ENCODE measurements at regions not wholly inside any gene's neighbourhood (a gene's known extent, or its start where the extent isn't known, plus 50 kb on each side); places are given as distances from the start of the nearest gene placed in this dataset.
A peak's percentile ranks its signal among the peaks of the same experiment; 100 is the strongest.

DNA sequence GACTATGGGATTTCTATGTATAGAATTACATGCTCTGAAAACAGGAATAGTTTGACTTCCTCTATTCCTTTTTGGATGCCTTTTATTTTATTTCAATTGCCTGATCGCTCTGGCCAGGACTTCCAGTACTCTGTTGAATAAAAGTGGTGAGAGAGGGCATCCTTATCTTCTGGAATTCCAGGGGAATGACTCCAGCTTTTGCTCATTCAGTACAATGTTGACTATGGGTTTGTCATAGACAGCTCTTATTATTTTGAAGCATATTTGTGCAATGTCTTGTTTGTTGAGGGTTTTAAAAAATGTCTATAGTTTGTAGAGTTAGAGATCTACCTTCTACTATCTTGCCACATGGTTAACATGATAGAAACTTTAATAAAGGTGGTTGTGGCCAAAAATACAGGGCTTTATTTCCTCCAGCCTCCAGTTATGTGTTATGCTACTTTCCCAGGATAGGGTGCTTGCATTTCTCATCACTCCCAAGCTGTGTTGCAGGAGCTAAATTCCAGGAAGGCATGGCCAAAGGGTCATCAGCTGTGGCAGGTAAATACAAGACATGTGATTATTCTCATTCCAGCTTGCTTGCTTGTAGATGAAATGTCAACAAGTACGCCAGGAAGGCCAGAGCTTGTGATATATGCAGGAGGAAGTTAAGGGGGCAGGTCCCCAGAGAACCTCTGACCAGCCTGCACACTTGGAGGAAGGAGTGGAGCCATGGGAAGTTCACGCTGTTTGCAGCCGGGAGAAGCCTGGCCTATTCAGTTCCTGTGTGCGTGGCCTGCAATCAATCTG is 142.4 kb upstream of the CPXCR1 start:
- DNase-seq (ENCODE audit: low read depth) (peak; percentile 4), FAIRE-seq (no peak)
- no peak overlapping the region for H3K4me3 ChIP-seq (ENCODE audit: low read depth, low read length)
- no peaks in the 10 kb centered on the region for H3K36me3 ChIP-seq (ENCODE audit: control insufficient read depth, insufficient read depth, low read length)
- no peaks in the 10 kb centered on the region for H3K27me3 ChIP-seq (ENCODE audit: control insufficient read depth, insufficient read depth, low read length)
- TF ChIP-seq, protein P1, sequence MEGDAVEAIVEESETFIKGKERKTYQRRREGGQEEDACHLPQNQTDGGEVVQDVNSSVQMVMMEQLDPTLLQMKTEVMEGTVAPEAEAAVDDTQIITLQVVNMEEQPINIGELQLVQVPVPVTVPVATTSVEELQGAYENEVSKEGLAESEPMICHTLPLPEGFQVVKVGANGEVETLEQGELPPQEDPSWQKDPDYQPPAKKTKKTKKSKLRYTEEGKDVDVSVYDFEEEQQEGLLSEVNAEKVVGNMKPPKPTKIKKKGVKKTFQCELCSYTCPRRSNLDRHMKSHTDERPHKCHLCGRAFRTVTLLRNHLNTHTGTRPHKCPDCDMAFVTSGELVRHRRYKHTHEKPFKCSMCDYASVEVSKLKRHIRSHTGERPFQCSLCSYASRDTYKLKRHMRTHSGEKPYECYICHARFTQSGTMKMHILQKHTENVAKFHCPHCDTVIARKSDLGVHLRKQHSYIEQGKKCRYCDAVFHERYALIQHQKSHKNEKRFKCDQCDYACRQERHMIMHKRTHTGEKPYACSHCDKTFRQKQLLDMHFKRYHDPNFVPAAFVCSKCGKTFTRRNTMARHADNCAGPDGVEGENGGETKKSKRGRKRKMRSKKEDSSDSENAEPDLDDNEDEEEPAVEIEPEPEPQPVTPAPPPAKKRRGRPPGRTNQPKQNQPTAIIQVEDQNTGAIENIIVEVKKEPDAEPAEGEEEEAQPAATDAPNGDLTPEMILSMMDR (IDR thresholded peaks at IDR 0.05; ENCODE audit: insufficient read depth, low read length, severe bottlenecking), result no peak

DNA sequence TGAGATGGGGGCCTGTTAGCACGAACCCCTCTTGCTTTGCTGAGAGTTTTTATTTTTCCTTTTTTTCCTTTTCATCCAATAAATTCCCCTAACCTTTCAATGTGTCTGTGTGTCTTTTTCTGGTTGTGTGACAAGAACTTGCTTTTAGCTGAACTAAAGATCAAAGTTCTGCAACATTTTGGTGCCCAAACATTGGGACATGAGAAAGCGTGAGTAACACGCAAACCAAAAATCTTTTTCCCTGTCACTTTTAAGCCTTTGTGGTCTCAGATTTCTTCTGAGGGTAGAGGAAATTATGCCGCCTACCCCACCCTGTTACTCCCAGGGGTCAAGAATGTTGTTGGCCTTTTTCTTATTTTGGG is 141.8 kb upstream of the CPXCR1 start:
- FAIRE-seq (no peak), DNase-seq (ENCODE audit: low read depth) (no peak)
- Histone ChIP-seq H3K4me3 (ENCODE audit: low read depth, low read length) (no peak overlapping the region), H3K36me3 (ENCODE audit: control insufficient read depth, insufficient read depth, low read length) (no peaks in the 10 kb centered on the region), H3K27me3 (ENCODE audit: control insufficient read depth, insufficient read depth, low read length) (no peaks in the 10 kb centered on the region)
- TF ChIP-seq, protein P1 (IDR thresholded peaks at IDR 0.05; ENCODE audit: insufficient read depth, low read length, severe bottlenecking), result no peak

DNA sequence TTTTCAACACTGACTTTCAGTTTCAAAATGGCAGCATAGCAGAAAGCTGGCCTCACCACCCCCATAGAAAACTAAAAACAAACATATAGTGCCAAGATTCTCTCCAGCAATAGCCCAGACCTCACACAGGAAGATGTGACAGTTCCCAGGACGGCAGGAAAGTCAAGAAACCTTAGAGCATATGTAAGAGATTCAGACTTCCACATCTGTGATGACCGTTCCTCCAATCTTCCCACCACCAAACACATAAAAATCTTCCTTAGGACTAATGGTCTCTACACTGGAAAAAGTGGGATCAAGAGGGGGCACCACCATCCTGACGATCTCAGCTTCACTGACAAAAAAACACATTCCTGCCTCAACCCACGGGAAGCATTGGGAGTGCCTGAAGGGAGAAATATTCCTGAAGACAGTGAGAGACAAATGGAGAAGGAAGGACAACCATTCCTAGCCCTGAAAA is 134.1 kb upstream of the CPXCR1 start:
- DNase-seq (ENCODE audit: low read depth) (no peak), FAIRE-seq (no peak)
- Histone ChIP-seq H3K36me3 (ENCODE audit: control insufficient read depth, insufficient read depth, low read length) (no peaks in the 10 kb centered on the region), H3K27me3 (ENCODE audit: control insufficient read depth, insufficient read depth, low read length) (no peaks in the 10 kb centered on the region), H3K4me3 (ENCODE audit: low read depth, low read length) (no peak overlapping the region)
- TF ChIP-seq, protein P1 (IDR thresholded peaks at IDR 0.05; ENCODE audit: insufficient read depth, low read length, severe bottlenecking), result no peak

DNA sequence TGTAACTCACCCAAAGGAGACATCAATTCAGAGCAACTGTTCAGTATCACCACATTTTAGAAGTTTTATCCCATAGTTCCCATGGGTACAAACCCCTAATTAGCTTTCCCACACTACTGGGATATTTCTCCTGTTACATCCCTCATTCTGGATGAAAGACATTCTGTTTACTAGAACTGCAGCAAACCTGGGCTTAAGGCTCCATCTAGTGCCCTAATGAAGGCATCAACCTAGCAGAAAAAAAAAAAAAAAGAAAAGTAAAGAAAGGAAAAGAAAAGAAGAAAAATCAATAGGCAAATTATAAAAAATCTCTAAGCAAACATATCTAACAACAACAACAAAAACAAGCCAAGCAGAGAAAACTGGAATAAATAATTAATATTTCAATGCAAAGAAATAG is 133.7 kb upstream of the CPXCR1 start:
- FAIRE-seq (no peak), DNase-seq (ENCODE audit: low read depth) (no peak)
- Histone ChIP-seq H3K4me3 (ENCODE audit: low read depth, low read length) (no peak overlapping the region), H3K27me3 (ENCODE audit: control insufficient read depth, insufficient read depth, low read length) (no peaks in the 10 kb centered on the region), H3K36me3 (ENCODE audit: control insufficient read depth, insufficient read depth, low read length) (no peaks in the 10 kb centered on the region)
- TF ChIP-seq, protein P1 (IDR thresholded peaks at IDR 0.05; ENCODE audit: insufficient read depth, low read length, severe bottlenecking), result no peak

DNA sequence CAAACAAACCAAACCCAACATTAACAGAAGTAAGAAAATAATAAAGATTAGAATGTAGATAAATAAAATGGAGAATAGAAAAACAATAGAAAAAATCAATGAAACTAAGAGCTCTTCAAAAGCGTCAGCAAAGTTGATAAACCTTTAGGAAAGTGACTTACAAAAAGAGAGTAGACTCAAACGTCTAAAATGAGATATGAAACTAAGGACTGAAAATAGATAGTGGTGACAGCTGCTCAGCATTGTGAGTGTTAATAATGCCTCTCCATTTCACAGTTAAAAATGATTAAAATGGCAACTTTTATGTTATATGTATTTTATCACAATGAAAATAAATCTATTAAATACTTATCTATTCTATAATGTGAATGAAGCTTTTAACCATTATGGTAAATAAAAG is 125.7 kb upstream of the CPXCR1 start:
- no peak for FAIRE-seq
- Histone ChIP-seq H3K36me3 (ENCODE audit: control insufficient read depth, insufficient read depth, low read length) (no peaks in the 10 kb centered on the region), H3K4me3 (ENCODE audit: low read depth, low read length) (no peak overlapping the region), H3K27me3 (ENCODE audit: control insufficient read depth, insufficient read depth, low read length) (no peaks in the 10 kb centered on the region)
- TF ChIP-seq, protein P1 (IDR thresholded peaks at IDR 0.05; ENCODE audit: insufficient read depth, low read length, severe bottlenecking), result no peak
- no peak for DNase-seq (ENCODE audit: low read depth)

DNA sequence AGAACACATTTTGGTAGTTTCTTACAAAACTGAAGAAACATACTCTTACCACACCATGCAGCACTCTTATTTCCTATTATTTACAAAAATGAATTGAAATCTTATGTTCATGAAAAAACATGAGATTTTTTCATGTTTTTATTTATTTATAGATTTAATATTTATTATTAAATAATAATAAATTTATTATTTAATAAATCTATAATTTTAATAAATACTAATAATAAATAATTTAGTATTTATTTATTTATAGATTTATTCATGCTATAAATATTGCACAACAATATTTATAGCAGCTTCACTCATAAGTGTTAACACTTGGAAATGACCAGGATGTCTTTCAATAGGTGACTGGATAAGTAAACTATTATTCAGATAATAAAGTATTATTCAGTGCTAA is 91.6 kb upstream of the CPXCR1 start:
- Histone ChIP-seq H3K27me3 (ENCODE audit: control insufficient read depth, insufficient read depth, low read length) (no peaks in the 10 kb centered on the region), H3K36me3 (ENCODE audit: control insufficient read depth, insufficient read depth, low read length) (no peaks in the 10 kb centered on the region), H3K4me3 (ENCODE audit: low read depth, low read length) (no peak overlapping the region)
- FAIRE-seq, result no peak
- TF ChIP-seq, protein P1 (IDR thresholded peaks at IDR 0.05; ENCODE audit: insufficient read depth, low read length, severe bottlenecking), result no peak
- no peak for DNase-seq (ENCODE audit: low read depth)
